Mucosa of descending colon (tissue), 3 donors: ENCODE measurements at regions not wholly inside any gene's neighbourhood (a gene's known extent, or its start where the extent isn't known, plus 50 kb on each side); places are given as distances from the start of the nearest gene placed in this dataset.
A peak's percentile ranks its signal among the peaks of the same experiment; 100 is the strongest.

Experiments used
- ATAC-seq: fragments of 200-7000 bp; cut with Tn5 transposase; one replicate; pipeline ENCODE4 v1.9.1; 2020; ENCODE audit warnings: mild to moderate bottlenecking, moderate library complexity
- DNase-seq, 3 donors: peaks; one replicate each; pipeline ENCODE4 v3.0.0-alpha.2; 2020
- H3K36me3 ChIP-seq: fragments of 200-600 bp; one replicate; pipeline ENCODE4 v1.8.0; 2021; ENCODE audit warnings: low read depth, mild to moderate bottlenecking
- H3K4me1 ChIP-seq: fragments of 200-600 bp; one replicate; pipeline ENCODE4 v1.8.0; 2021; ENCODE audit warnings: low read depth, mild to moderate bottlenecking
- H3K4me3 ChIP-seq: fragments of 200-600 bp; one replicate; pipeline ENCODE4 v1.8.0; 2021; ENCODE audit warnings: mild to moderate bottlenecking
- H3K9me3 ChIP-seq: fragments of 200-600 bp; one replicate; pipeline ENCODE4 v1.8.0; 2021; ENCODE audit warnings: mild to moderate bottlenecking
- CTCF ChIP-seq: fragments of 200-600 bp; IDR thresholded peaks from one replicate; pipeline ENCODE4 v1.8.0; 2022; ENCODE audit warnings: antibody characterized with exemption, mild to moderate bottlenecking
- intact Hi-C, 2 donors: fragments of 100-400 bp; cut with DNase I in 1 of 2; cut with micrococcal nuclease in 1 of 2; formaldehyde crosslinking; loops; one replicate each; pipeline versions ENCODE4 v1.11.0 to v1.11.1; 2022; cut with DNase I, micrococcal nuclease
- donor health status: DM: no; HTN: no; CAD: no; lungs with moderate emphysema.
- donor health status: DM: no; HTN: no; CAD: no.
- donor health status: DM: no; HTN: yes; CAD: no.

GRCh38 chr2:118535171-118535817 lies 312.2 kb downstream of the EN1 start:
- DNase-seq (no peak), ATAC-seq (peak; percentile 35)
- intact Hi-C loops, result no loop called here
- Histone ChIP-seq H3K4me1 (no peaks in the 10 kb centered on the region), H3K36me3 (no peaks in the 10 kb centered on the region), H3K9me3 (no peaks in the 10 kb centered on the region), H3K4me3 (no peak overlapping the region)
- TF ChIP-seq CTCF, result no peak

GRCh38 chr2:118530976-118531375 lies 316.5 kb downstream of the EN1 start:
- ATAC-seq (no peak), DNase-seq (no peak)
- no peak for TF ChIP-seq CTCF
- no peaks in the 10 kb centered on the region for H3K36me3 ChIP-seq
- no peaks in the 10 kb centered on the region for H3K4me1 ChIP-seq
- no peak overlapping the region for H3K4me3 ChIP-seq
- intact Hi-C loops, result no loop called here
- no peaks in the 10 kb centered on the region for H3K9me3 ChIP-seq

GRCh38 chr2:118529908-118530599 lies 317.4 kb downstream of the EN1 start:
- H3K4me3 ChIP-seq, result no peak overlapping the region
- no peak for DNase-seq
- intact Hi-C loops, result no loop called here
- no peaks in the 10 kb centered on the region for H3K36me3 ChIP-seq
- no peak for TF ChIP-seq CTCF
- H3K9me3 ChIP-seq, result no peaks in the 10 kb centered on the region
- ATAC-seq, result no peak
- no peaks in the 10 kb centered on the region for H3K4me1 ChIP-seq

- Histone ChIP-seq H3K36me3 (no peaks in the 10 kb centered on the region), H3K4me1 (no peaks in the 10 kb centered on the region), H3K4me3 (no peak overlapping the region), H3K9me3 (no peaks in the 10 kb centered on the region)
- intact Hi-C loops, result no loop called here
- TF ChIP-seq CTCF, result no peak
- no peak for ATAC-seq
- no peak for DNase-seq
These were observed 319.9 kb downstream of the EN1 start for GRCh38 chr2:118527571-118527970.

GRCh38 chr2:118525346-118525745 lies 322.1 kb downstream of the EN1 start:
- Histone ChIP-seq H3K36me3 (no peaks in the 10 kb centered on the region), H3K4me3 (no peak overlapping the region), H3K4me1 (no peaks in the 10 kb centered on the region), H3K9me3 (peaks cover 12% of the 10 kb centered on the region)
- no peak for ATAC-seq
- TF ChIP-seq CTCF, result no peak
- intact Hi-C loops, result no loop called here
- no peak for DNase-seq
